H1 (cell line): ENCODE measurements at regions not wholly inside any gene's neighbourhood (a gene's known extent, or its start where the extent isn't known, plus 50 kb on each side); places are given as distances from the start of the nearest gene placed in this dataset.

ENCODE experiments used
- CTCF ChIA-PET: fragments of 300-600 bp; sonication (Branson Sonifier 250); formaldehyde crosslinking; loops from one replicate; lab custom pipeline; 2021; ENCODE audit not compliant: partially characterized antibody; lab: Charles Lee
- POLR2A ChIA-PET: fragments of 300-600 bp; sonication (Branson Sonifier 250); formaldehyde crosslinking; loops from one replicate; lab custom pipeline; 2021; ENCODE audit warnings: inconsistent platforms; ENCODE audit not compliant: partially characterized antibody; lab: Charles Lee
- DNase-seq, 2 experiments: peaks; one replicate each; pipeline versions ENCODE4 v3.0.0 to v3.0.0-alpha.2; 2010 to 2022; ENCODE audit warnings: low spot score in 2 of 2, low read depth in 1 of 2, mixed read lengths in 1 of 2
- FAIRE-seq: peaks from 2 replicates; lab custom pipeline; 2011; peaks lifted over from hg19 to GRCh38; lab: Jason Lieb, UNC
- H2AFZ ChIP-seq: 2 replicates; pipeline ENCODE4 v1.8.1; 2012; ENCODE audit warnings: low read length, inconsistent platforms
- H2AK5ac ChIP-seq: 2 replicates; pipeline ENCODE4 v1.6.1; 2013; ENCODE audit warnings: low read depth, low read length
- H2BK120ac ChIP-seq: replicated peaks from 2 replicates; pipeline ENCODE3; 2013; ENCODE audit warnings: low read depth, low read length, inconsistent platforms
- H2BK12ac ChIP-seq: 2 replicates; pipeline ENCODE4 v1.6.1; 2013; ENCODE audit warnings: low read depth, low read length
- H2BK15ac ChIP-seq: 2 replicates; pipeline ENCODE4 v1.6.1; 2013; ENCODE audit warnings: low read length
- H2BK20ac ChIP-seq: 2 replicates; pipeline ENCODE4 v1.6.1; 2013; ENCODE audit warnings: low read length
- H2BK5ac ChIP-seq: 2 replicates; pipeline ENCODE4 v1.6.1; 2013; ENCODE audit warnings: low read depth, low read length
- H3K14ac ChIP-seq: 2 replicates; pipeline ENCODE4 v1.6.1; 2013; ENCODE audit warnings: inconsistent platforms; ENCODE audit not compliant: insufficient read length
- H3K18ac ChIP-seq: 2 replicates; pipeline ENCODE4 v1.6.1; 2013; ENCODE audit warnings: low read length; ENCODE audit errors: extremely low read depth
- H3K23ac ChIP-seq: 2 replicates; pipeline ENCODE4 v1.6.1; 2013; ENCODE audit warnings: inconsistent platforms; ENCODE audit not compliant: insufficient read length
- H3K23me2 ChIP-seq: 2 replicates; pipeline ENCODE4 v1.6.1; 2013; ENCODE audit warnings: low read depth, low read length
- H3K27ac ChIP-seq: 2 replicates; pipeline ENCODE4 v1.6.1; 2011; ENCODE audit warnings: low read depth, low read length, inconsistent platforms
- H3K27me3 ChIP-seq, 4 experiments: replicated peaks in 1 of 4; 1 replicate in 1 of 4; 2 replicates in 3 of 4; pipeline versions ENCODE4 v1.6.1 to v1.8.1; 2011 to 2013; ENCODE audit warnings: low read length in 3 of 4, mild to moderate bottlenecking in 3 of 4, inconsistent platforms in 2 of 4, mixed read lengths in 2 of 4, moderate library complexity in 1 of 4; ENCODE audit not compliant: control insufficient read depth in 3 of 4, insufficient read depth in 3 of 4; ENCODE audit errors: extremely low read depth in 1 of 4
- H3K36me3 ChIP-seq, 4 experiments: 2 replicates each; pipeline versions ENCODE4 v1.6.1 to v1.8.1; 2011 to 2013; ENCODE audit warnings: mild to moderate bottlenecking in 4 of 4, low read length in 3 of 4, moderate library complexity in 2 of 4, control low read depth in 1 of 4, inconsistent platforms in 1 of 4; ENCODE audit not compliant: insufficient read depth in 4 of 4, control insufficient read depth in 2 of 4
- H3K4ac ChIP-seq: replicated peaks from 2 replicates; pipeline ENCODE3; 2013; ENCODE audit warnings: low read length, low read depth, mixed read lengths, inconsistent platforms; ENCODE audit not compliant: insufficient read length
- H3K4me1 ChIP-seq, 4 experiments: replicated peaks in 1 of 4; 1 replicate in 1 of 4; 2 replicates in 3 of 4; pipeline versions ENCODE4 v1.6.1 to v1.8.1; 2011 to 2013; ENCODE audit warnings: low read length in 3 of 4, inconsistent platforms in 2 of 4, mixed read lengths in 1 of 4; ENCODE audit not compliant: insufficient read depth in 4 of 4, control insufficient read depth in 3 of 4
- H3K4me2 ChIP-seq, 2 experiments: 2 replicates each; pipeline versions ENCODE4 v1.6.1 to v1.8.1; 2011 to 2013; ENCODE audit warnings: low read depth in 2 of 2, low read length in 2 of 2, control low read depth in 1 of 2, inconsistent platforms in 1 of 2, mild to moderate bottlenecking in 1 of 2; ENCODE audit not compliant: insufficient read depth in 1 of 2
- H3K4me3 ChIP-seq, 4 experiments: fragments of 200-600, 300-600 bp in 1 of 4; sonication (generic), shearing (Covaris generic), sonication (Bioruptor Twin) in 1 of 4; 2 replicates each; pipeline versions ENCODE4 v1.5.1 to v1.8.1; 2011 to 2016; ENCODE audit warnings: low read length in 4 of 4, low read depth in 3 of 4, control low read depth in 2 of 4, inconsistent platforms in 2 of 4, mild to moderate bottlenecking in 2 of 4, mixed read lengths in 1 of 4, moderate library complexity in 1 of 4; ENCODE audit not compliant: insufficient read depth in 2 of 4; ENCODE audit errors: extremely low read depth in 1 of 4
- H3K56ac ChIP-seq: replicated peaks from 2 replicates; pipeline ENCODE3; 2013; ENCODE audit warnings: low read depth, mild to moderate bottlenecking, mixed read lengths, low read length, inconsistent platforms; ENCODE audit not compliant: insufficient read length
- H3K79me1 ChIP-seq: 2 replicates; pipeline ENCODE4 v1.6.1; 2013; ENCODE audit warnings: low read depth, low read length, control low read depth
- H3K79me2 ChIP-seq, 2 experiments: 2 replicates each; pipeline versions ENCODE4 v1.6.1 to v1.8.1; 2012 to 2013; ENCODE audit warnings: low read length in 2 of 2, mild to moderate bottlenecking in 2 of 2, inconsistent platforms in 1 of 2; ENCODE audit not compliant: insufficient read depth in 2 of 2, control insufficient read depth in 1 of 2
- H3K9ac ChIP-seq, 4 experiments: replicated peaks in 1 of 4; 1 replicate in 1 of 4; 2 replicates in 3 of 4; pipeline versions ENCODE4 v1.6.1 to v1.8.1; 2011 to 2013; ENCODE audit warnings: low read depth in 3 of 4, low read length in 3 of 4, control low read depth in 2 of 4, mild to moderate bottlenecking in 2 of 4, moderate library complexity in 2 of 4, inconsistent platforms in 1 of 4; ENCODE audit errors: extremely low read depth in 1 of 4
- H3K9me3 ChIP-seq, 2 experiments: 2 replicates each; pipeline versions ENCODE4 v1.6.1 to v1.8.1; 2012 to 2013; ENCODE audit warnings: mild to moderate bottlenecking in 2 of 2, moderate library complexity in 2 of 2, control low read depth in 1 of 2, inconsistent platforms in 1 of 2, low read depth in 1 of 2, low read length in 1 of 2, mixed read lengths in 1 of 2; ENCODE audit not compliant: insufficient read depth in 2 of 2
- H4K20me1 ChIP-seq, 2 experiments: replicated peaks in 1 of 2; 2 replicates each; pipeline versions ENCODE3 to v1.8.1; 2011 to 2013; ENCODE audit warnings: inconsistent platforms in 2 of 2, low read length in 2 of 2, mild to moderate bottlenecking in 1 of 2; ENCODE audit not compliant: insufficient read depth in 2 of 2, control insufficient read depth in 1 of 2
- H4K5ac ChIP-seq: 2 replicates; pipeline ENCODE4 v1.6.1; 2013; ENCODE audit warnings: low read length, low read depth, mixed read lengths, inconsistent platforms; ENCODE audit not compliant: insufficient read length
- H4K8ac ChIP-seq: 2 replicates; pipeline ENCODE4 v1.8.0; 2013; ENCODE audit warnings: mild to moderate bottlenecking, moderate library complexity, low read length, inconsistent platforms; ENCODE audit not compliant: insufficient read depth; ENCODE audit errors: extremely low read depth
- H4K91ac ChIP-seq: replicated peaks from 2 replicates; pipeline ENCODE3; 2013; ENCODE audit warnings: low read length, mixed read lengths, inconsistent platforms; ENCODE audit not compliant: insufficient read length
- HDAC2 ChIP-seq, 2 experiments: fragments of 300-600 bp in 1 of 2; sonication (generic) in 1 of 2; IDR thresholded peaks; 2 replicates each; pipeline ENCODE4 v1.6.1; 2011 to 2012; ENCODE audit warnings: low read depth in 2 of 2, low read length in 2 of 2, mild to moderate bottlenecking in 2 of 2, moderate library complexity in 2 of 2, borderline replicate concordance in 1 of 2, inconsistent platforms in 1 of 2
- JUND ChIP-seq: IDR thresholded peaks from 2 replicates; pipeline ENCODE4 v1.6.1; 2011; ENCODE audit warnings: mild to moderate bottlenecking, improper control_type of control experiment, low read length
- MAFK ChIP-seq: IDR thresholded peaks from 2 replicates; pipeline ENCODE4 v1.6.1; 2012; ENCODE audit warnings: low read depth, mild to moderate bottlenecking, improper control_type of control experiment, low read length
- RNF2 ChIP-seq: fragments of 200-900, 300-1000 bp; sonication (generic); IDR thresholded peaks from 2 replicates; pipeline ENCODE4 v1.7.1; 2016; ENCODE audit warnings: borderline replicate concordance, low read depth, mild to moderate bottlenecking, antibody characterized with exemption, low read length; ENCODE audit not compliant: poor library complexity, severe bottlenecking; ENCODE audit errors: missing control alignments
- SAP30 ChIP-seq: fragments of 300-600 bp; sonication (generic); IDR thresholded peaks from 2 replicates; pipeline ENCODE4 v1.7.1; 2012; ENCODE audit warnings: low read length, moderate library complexity, mild to moderate bottlenecking, inconsistent platforms; ENCODE audit not compliant: insufficient read depth, insufficient replicate concordance
- SP1 ChIP-seq: IDR thresholded peaks from 2 replicates; pipeline ENCODE4 v1.6.1; 2011; ENCODE audit warnings: low read depth, low read length
- SUZ12 ChIP-seq: fragments of 200-600 bp; sonication (generic); IDR thresholded peaks from 2 replicates; pipeline ENCODE4 v1.6.1; 2012; ENCODE audit warnings: mild to moderate bottlenecking, inconsistent platforms, low read length, moderate library complexity, mixed read lengths
- TAF1 ChIP-seq: IDR thresholded peaks from 2 replicates; pipeline ENCODE4 v1.6.1; 2011; ENCODE audit warnings: mild to moderate bottlenecking, low read depth, low read length
- WGBS, 2 experiments: shearing (Covaris generic) in 1 of 2; methylation state at CpG; one replicate each; pipeline versions ENCODE4 v1.1.6 to v1.1.7; 2013 to 2015; ENCODE audit warnings: low lambda C conversion rate in 2 of 2, mixed read lengths in 2 of 2, inconsistent platforms in 1 of 2, low coverage in 1 of 2, missing lambda C conversion rate in 1 of 2; ENCODE audit not compliant: insufficient replicate concordance in 2 of 2, insufficient coverage in 1 of 2, insufficient read length in 1 of 2; ENCODE audit errors: extremely low coverage in 1 of 2, missing lambda C conversion rate in 1 of 2; 5-methylcytosine and 5-hydroxymethylcytosine counted together
- TF ChIP-seq, protein P1 (sequence below): IDR thresholded peaks from 2 replicates; pipeline ENCODE4 v1.6.1; 2011; ENCODE audit warnings: low read depth, mild to moderate bottlenecking, low read length; ENCODE audit not compliant: insufficient read depth

DNA sequence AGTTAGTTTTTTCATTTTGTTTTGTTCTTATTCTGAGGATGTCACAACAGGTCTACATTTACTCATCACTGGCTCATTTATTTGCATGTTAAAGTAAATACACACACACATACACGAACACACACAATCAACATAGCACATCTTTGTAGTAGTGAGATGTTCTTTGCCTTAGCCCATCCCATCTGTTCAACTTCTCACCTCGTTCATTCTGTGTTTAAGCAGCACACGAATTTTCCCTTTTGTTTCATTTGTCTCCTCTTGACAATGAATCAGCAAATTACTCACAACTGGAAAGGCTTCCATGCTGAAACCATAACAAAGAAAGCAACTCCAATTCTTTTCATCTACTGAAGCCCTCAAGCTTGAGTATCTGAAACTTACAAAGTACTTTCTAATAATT is 133.3 kb upstream of the CHRM3 start:
- H2BK20ac ChIP-seq = no peak overlapping the region
- no peaks in the 10 kb centered on the region for H3K4me1 ChIP-seq
- H2AFZ ChIP-seq = peak overlapping the region; percentile 48; the same call in 1 of the 2 replicates
- H3K4me3 ChIP-seq = no peak overlapping the region
- H3K14ac ChIP-seq = no peak overlapping the region
- H3K4me2 ChIP-seq = no peak overlapping the region
- DNase-seq = no peak
- peaks cover 0 to 8% of the 10 kb centered on the region in 2 experiments; a peak in 2 of 4 replicates for H3K9me3 ChIP-seq
- no peak overlapping the region for H2BK120ac ChIP-seq
- WGBS, 2 experiments = 69% methylated on average over 3 of the region's 3 CpGs; no CpG with 5 or more reads in 1 of the 2 experiments
- no peaks in the 10 kb centered on the region for H3K79me2 ChIP-seq
- H2BK12ac ChIP-seq = no peak overlapping the region
- 0 out of 2 replicates have a peak overlapping the region, but pooled peaks have one; percentile 4 for H2BK15ac ChIP-seq
- H3K27me3 ChIP-seq = no peaks in the 10 kb centered on the region
- H3K36me3 ChIP-seq = no peaks in the 10 kb centered on the region
- H4K91ac ChIP-seq = no peak overlapping the region
- CTCF ChIA-PET = no interaction called here
- no peak for TF ChIP-seq TAF1
- no peak for TF ChIP-seq HDAC2 (IDR thresholded peaks at IDR 0.05; ENCODE audit: borderline replicate concordance in 1 of 2, low read depth in 2 of 2, low read length in 2 of 2)
- TF ChIP-seq RNF2 = no peak
- TF ChIP-seq, protein P1, sequence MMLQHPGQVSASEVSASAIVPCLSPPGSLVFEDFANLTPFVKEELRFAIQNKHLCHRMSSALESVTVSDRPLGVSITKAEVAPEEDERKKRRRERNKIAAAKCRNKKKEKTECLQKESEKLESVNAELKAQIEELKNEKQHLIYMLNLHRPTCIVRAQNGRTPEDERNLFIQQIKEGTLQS = no peak
- no peak for TF ChIP-seq JUND
- no peak for TF ChIP-seq SP1
- no peak for TF ChIP-seq MAFK
- no peak for TF ChIP-seq SAP30
- no peak for TF ChIP-seq SUZ12
- TF ChIP-seq, all 59 proteins: peak for 0
- H3K23ac ChIP-seq = no peak overlapping the region
- H3K18ac ChIP-seq = no peak overlapping the region
- H3K56ac ChIP-seq = no peak overlapping the region
- no peaks in the 10 kb centered on the region for H3K23me2 ChIP-seq
- no peak overlapping the region for H4K8ac ChIP-seq
- H4K20me1 ChIP-seq = no peaks in the 10 kb centered on the region
- no peak for FAIRE-seq
- no peak overlapping the region for H2BK5ac ChIP-seq
- no peak overlapping the region for H4K5ac ChIP-seq
- no peak overlapping the region for H3K9ac ChIP-seq
- H3K27ac ChIP-seq = no peak overlapping the region
- H3K79me1 ChIP-seq = no peaks in the 10 kb centered on the region
- POLR2A ChIA-PET = no interaction called here
- H3K4ac ChIP-seq = no peak overlapping the region
- no peak overlapping the region for H2AK5ac ChIP-seq
